A673 (cell line): ENCODE measurements at regions not wholly inside any gene's neighbourhood (a gene's known extent, or its start where the extent isn't known, plus 50 kb on each side); places are given as distances from the start of the nearest gene placed in this dataset.

Source experiments
- CTCF ChIP-seq: fragments of 300-800, 200-600 bp; sonication (generic); conservative IDR thresholded peaks from 2 replicates; pipeline ENCODE4 v1.5.1; 2017; ENCODE audit warnings: low read depth, mild to moderate bottlenecking, antibody characterized with exemption, low read length, moderate library complexity, mixed read lengths
- EZH2 ChIP-seq: fragments of 200-600 bp; sonication (generic); IDR thresholded peaks from 2 replicates; pipeline ENCODE4 v1.6.1; 2017; ENCODE audit warnings: borderline replicate concordance, low read depth, mild to moderate bottlenecking, mixed read lengths, antibody characterized with exemption, low read length; ENCODE audit not compliant: poor library complexity, severe bottlenecking

- TF ChIP-seq EZH2 (no peak), CTCF (no peak)
Observed at GRCh38 chr3:5510300-5510699, 322.8 kb downstream of the EDEM1 start.
